DLD1 (cell line): ENCODE measurements at regions not wholly inside any gene's neighbourhood (a gene's known extent, or its start where the extent isn't known, plus 50 kb on each side); places are given as distances from the start of the nearest gene placed in this dataset.
"Not testable (repeated sequence)": the region's sequence is repeated elsewhere in the genome, so short reads cannot be mapped to it uniquely, and the experiment has no call there.

Experiments used
- in situ Hi-C: cut with HindIII; loops from 2 replicates; pipeline ENCODE4 v1.10.0; 2017; ENCODE audit warnings: low sequenced_read_pairs

DNA sequence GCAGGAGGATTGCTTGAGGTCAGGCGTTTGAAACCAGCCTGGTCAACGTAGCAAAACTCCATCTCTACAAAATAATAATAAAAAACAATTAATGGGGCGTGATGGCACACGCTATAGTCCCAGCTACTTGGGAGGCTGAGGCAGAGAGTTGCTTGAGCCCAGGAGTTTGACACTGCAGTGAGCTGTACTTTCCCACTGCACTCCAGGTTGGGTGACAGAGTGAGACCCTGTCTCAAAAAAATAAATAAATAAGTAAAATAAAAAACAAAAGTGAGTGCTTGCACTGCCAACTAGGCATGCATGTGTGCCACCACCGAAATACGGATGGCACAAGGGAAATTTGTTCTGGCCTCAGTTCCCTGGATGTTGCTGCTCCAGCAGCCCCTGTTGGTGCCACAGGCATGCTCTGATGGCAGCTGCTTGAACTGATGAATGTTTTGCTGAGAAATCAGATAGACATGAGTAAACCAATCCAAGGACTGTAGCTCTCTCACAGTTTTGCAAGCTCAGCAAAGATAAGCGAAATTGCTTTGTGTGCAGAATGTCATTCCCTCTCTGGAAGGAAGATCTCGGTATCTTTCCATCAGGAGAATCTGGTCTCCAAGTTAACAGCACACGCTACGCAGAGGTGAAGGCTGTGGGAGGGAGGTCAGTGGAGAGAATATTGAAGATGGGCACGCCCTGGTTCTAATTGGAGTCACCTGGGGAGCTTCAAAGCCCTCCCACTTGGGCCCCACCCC is 188.0 kb upstream of the SLC24A3 start:
- in situ Hi-C loops, result no loop called here

DNA sequence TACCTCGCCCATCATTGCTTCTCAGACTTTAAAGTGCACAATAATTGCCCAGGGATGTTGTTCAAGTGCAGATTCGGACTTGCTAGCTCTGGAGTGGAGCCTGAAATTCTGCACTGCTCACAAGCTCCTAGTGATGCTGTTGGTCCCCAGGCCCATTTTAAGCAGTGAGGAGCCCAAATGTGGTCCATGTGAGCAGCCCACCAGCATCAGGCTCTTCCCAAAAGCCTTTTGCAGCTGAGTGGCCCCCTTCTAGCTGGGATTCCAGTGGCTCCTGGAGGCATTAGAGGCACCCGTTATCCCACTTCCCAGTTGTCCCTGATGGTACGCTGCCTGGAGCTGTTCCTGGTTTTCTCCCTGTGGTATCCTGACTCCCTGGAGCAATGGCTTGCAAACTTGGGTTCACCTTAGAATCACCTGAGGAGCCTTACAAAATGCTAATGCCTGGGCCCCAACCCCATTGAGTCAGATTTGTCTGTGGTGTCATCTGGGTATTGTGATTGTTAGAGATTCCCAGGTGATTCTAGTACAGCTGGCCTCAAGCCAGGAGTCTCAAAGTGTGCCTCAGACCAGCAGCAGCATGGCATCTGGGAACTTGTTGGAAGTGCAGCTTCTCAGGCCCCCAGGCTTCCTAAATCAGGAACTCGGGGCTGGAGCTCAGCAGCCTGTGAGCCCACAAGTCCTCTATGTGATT is 186.9 kb upstream of the SLC24A3 start:
- in situ Hi-C loops, result no loop called here

DNA sequence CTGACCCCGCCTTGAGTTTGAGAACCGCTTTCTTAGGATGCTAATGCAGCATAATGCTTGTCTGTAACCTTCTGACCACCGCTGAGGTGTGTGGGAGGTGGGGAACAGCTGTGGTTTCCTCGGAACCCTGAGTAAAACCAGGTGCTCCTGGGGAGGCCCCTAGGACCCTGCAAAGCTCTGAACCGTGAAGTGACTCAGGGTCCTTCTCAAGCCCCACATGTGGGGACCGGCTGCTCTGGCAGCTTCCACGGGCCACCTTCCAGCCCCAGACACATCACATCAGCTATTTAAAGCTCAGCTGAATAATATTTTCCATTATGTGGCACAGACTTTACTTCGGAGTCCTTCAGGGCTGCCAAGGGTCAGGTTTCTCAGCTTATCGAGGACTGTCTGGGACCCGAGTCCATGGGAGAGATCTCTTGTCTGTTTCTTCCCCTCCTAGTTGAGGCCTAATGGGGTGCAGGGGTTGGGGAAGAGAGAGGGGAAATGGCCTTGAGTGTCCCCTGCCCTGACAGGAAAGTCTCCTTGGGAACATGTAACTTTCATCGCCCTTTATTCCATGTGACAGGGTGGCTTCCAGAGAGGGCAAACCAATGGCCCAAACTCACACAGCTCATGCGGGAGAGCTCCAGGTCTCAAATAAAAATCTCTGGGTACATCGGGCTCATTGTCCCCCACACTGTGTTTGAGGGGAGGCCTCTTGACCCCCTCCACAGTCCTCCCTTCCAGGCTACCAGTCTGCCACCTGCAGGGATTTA is 186.1 kb upstream of the SLC24A3 start:
- in situ Hi-C loops, result no loop called here

DNA sequence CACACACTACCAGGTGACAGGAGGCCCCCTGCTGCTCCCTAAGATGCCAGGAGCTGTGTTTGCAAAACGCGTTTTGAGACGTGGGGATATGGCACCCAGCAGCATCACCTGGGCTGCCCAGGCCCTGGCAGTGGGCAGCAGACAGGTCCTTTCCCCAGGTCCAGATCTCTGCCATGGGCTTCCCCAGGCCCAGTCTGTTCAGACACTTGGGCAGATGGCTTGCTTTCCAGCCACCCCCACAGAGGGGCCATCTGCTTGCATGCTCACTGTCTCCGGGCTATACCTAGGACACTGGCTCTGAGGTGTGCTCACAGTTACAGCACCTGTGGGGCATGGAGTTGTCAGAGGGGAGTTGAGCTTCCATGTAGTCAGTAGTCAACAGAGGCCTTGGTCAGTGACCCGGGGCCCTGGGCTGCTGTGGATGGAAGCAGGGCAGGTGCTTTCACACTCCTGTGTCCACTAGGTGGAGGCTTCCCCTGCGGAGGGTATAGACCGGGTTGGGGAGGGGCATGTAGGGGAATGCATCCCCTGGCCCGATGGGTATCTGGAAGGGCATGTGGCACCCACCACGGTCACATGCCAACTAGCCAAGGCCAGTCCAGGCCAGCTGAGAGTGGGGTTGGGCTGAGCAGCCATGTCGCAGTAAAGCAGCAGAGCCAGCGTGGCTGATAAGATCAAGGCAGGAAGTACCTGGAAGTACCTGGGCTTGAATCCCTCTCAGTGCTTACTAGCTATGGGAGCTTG is 185.4 kb upstream of the SLC24A3 start:
- in situ Hi-C loops, result no loop called here

DNA sequence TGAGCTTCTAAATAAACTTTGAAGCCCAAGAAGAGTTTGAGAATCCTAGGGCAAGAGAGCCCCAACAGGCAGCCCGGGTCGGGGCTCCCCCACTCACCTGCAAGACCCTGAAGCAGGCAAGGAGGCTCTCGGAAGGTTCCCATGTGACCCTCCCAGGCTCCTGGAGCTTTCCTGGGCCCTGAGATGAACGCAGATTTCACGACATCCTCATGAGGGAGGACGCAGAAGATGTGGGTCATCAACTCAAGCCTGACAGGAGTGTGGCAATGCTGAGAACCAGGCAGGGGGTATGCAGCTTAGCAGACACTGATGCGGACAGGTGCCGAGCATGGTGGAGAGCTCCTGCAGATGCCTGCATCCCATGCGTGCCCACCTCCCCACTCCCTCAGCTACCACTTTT is 184.5 kb upstream of the SLC24A3 start:
- in situ Hi-C loops, result no loop called here

DNA sequence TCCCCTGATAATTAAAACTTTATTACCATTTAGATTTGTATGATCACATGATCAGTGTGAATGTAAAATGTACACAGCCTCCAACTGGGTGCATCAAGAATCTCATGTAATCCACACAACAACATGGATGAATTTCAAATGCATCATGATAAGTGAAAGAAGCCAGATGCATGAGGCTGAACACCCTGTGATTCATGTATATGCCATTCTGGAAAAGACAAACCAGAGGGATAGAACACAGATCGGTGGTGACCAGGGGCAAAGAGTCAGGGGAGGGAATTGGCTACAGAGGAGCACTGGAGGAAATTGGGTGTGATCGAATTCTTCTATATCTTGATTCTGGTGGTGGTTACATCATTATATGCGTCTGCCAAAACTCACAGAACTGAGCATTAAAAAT is 170.7 kb upstream of the SLC24A3 start:
- in situ Hi-C loops, result no loop called here

DNA sequence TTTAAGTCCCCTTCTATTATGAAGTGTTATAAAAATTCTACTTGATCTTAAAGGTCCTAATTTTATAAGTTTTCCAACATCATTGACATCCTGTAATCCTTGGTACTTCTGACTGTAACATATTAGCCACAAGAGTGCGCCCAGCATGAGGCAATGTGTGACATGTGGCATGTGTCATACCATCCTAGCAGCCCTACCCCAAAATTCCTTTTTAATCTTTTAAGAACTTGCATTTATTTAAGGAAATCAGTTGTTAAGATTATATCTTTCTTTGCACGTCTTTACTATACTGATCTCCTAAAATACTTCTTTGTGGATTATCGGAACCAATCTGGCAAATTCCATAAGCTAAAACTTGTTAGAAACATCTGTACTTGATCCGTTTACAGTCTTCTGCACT is 167.1 kb upstream of the SLC24A3 start:
- in situ Hi-C loops, result no loop called here

DNA sequence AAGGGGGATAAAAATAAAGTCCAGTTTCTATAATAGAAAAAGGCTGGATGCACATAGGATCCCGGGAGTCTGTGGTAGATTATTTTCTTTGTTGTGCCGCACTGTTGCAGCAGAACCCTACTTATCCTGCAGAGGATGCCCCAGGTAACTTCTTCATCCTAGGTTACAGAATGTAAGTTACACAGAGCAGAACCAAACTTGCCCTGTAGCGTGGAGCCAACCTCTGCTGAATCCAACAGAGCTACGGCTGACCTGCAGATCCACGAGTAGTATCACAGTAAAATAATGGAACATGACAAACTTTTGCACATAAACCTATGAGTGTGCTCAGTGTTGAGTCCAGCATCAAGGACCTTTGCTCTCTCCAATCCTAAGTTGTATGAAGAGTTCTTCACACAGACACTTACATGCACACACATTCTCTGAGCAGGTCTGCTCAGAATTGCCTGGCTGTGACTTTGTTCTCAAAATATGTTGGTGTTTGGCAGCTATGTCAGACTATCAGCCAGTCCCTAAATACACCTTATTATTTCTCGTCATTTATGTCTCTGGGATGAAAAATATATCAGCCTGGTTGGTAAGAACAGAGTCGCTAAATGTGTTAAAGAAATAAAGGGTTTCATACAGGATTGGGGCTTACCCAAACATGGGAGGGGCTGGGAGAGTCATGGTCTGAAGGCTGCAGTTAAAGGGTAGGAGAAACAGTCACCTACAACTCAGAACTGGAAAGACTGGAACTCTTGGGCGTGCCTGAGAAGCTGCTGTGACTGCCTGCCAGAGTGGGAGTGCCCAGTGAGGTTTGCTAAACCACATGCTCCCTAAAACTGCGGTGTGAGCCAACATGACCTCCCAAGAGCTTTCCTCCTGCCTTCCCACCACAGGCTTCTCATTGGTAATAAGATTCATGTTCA is 165.1 kb upstream of the SLC24A3 start:
- in situ Hi-C loops, result no loop called here

DNA sequence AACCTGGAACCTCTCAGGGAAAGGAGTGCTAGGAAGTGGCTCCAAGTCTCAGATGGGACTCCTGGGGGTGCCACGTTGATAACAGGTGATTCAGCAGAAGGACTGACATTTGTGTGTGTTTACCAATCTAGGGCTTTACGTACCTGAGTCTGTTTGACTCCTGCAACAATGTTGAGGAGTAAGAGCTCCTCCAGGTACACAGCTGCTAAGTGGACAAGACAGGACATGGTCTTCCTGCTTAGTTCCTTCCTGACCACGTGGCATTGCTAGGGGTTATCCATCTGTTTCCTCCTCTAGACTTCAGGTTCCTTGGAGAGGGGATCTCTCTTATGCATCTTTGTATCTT is 164.5 kb upstream of the SLC24A3 start:
- in situ Hi-C loops, result no loop called here

DNA sequence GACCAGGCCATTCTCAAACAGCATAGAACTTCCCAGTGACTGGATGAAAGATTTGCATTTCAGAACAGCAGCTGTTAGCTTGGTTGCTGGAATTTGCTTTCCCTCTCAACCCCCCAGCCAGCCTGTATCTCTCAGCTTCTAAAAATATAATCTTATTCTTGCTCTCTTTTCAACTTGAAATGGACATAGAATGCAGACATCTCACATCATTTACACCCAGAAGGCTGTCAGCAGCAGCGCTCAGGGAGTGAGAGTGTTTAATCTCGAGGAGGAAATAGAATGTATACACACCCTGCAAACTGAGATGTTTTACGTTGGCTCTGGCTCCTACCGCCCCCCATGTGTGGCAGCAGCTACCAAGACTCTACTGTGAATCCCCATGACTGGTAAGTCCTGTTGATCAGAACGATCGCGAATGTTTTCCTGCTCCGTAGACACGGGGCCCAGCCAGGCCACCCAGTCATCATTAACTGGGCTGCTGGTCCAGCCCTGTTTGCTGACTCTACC is 163.4 kb upstream of the SLC24A3 start:
- in situ Hi-C loops, result no loop called here

DNA sequence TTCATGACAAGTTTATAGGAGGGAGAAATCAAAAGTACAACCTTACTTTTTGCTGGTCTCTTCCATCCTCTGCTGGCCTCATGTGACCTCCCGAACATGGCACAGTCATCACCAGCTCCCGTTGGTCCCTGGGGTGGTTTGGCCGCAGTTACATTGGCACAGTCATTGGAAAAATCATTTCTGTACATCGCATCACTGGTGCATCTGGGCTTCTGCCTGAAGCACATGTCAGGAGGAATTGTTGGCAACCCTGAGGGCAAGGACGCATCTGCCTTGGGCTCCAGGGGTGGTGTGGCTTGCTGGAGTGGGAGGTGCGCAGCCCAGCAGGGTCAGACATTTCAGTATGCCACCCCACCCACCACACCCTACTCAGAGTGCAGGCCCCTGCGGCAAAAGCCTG is 162.9 kb upstream of the SLC24A3 start:
- in situ Hi-C loops, result no loop called here

DNA sequence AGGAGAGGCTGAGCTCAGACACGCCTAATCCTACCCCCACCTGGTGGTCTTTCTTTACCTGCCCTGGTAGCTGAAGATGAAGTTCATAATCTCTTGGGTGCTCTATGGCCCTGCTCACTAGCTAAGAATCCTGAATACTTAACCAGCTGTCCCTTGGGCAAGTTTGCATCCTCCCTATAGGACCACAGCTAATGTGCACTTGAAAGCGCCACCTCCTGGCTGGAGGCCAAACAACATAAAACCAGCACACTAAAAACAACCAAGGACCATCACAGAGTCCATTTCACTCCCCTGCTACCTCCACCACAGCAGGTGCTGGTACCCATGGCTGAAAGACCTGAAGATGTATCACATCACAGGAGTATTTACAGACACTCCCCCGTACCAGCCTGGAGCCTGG is 155.5 kb upstream of the SLC24A3 start:
- in situ Hi-C loops, result no loop called here

DNA sequence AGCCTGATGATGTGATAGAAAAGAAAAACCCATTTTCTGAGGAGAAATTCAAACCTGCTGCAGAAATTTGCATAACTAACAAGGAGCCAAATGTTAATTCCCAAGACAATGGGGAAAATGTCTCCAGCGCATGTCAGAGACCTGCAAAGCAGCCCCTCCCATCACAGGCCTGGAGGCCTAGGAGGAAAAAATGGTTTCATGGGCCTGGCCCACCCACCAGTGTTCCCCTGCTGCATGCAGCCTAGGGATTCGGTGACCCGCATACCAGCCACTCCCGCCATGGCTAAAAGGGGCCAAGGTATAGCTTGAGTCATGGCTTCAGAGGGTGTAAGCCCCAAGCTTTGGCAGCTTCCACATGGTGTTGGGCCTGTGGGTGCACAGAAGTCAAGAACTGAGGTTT is 147.7 kb upstream of the SLC24A3 start:
- in situ Hi-C loops, result not testable (repeated sequence)

DNA sequence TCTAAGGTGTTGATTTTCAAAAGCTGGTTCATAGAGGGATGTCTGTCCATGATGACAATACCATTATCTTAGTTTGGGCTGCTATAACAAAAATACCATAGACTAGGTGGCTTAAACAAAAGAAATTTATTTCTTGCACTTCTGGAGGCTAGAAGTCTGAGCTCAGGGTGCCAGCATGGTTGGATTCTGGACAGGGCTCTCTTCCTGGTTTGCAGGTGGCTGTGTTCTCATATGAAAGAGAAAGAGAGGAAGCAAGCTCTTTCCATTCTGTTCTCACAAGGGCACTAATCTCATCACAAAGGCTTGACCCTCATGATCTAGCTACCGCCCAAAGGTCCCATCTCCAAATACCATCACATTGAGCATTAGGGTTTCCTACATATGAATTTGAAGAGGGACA is 144.5 kb upstream of the SLC24A3 start:
- in situ Hi-C loops, result no loop called here

DNA sequence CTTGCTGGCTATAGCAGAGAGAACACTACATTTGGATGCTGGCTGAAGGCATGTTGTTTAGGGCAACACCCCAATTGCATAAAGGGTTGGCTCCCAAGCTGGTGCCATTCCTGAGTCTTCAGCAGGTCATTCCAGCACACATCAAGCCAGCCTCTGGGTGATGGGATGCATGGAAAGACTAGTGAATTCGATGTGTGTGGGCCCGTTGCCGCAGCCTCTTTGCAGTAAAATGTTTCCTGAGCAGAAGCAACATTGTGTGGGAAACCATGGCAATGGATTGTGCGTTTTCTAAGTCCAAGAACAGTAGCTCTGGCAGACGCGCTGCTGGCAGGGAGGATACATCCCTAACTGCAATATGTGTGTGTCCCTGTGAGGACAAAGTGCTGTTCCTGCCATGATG is 142.4 kb upstream of the SLC24A3 start:
- in situ Hi-C loops, result no loop called here

DNA sequence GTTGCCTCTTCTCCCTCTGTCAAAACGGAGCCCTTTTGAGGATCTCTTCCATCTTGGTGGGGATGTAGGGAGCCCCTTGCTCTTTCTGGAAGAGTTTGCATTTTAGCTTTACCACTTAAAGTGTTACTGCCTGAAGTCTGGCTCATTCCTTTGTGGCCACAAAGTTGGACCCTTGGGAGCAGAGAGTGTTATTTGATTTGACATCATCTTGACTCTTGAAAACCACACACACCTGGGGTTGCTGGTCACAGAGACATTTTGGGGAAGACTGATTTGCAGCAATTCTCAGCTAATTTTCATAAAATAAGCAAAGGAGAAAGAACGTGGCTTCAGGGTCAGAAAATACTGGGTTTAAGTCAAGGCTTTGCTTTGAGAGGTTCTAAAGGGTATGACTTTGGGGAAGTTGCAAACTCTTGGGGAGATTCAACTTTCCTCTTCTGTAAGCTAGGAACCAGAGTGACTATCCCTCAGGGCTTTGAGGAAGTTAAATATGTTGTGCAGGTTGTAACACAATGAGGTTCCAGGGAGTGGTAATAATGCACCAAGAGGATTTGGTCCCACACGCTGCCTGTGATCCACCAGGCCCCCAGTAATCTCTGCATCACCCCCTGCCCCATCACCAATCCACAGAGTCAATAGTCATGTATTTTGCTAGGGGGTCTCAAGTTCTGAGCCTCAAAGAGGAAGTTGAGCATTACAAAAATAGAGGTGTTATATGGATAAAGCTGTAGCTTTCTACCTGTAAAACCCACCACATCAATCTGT is 141.6 kb upstream of the SLC24A3 start:
- in situ Hi-C loops, result no loop called here

DNA sequence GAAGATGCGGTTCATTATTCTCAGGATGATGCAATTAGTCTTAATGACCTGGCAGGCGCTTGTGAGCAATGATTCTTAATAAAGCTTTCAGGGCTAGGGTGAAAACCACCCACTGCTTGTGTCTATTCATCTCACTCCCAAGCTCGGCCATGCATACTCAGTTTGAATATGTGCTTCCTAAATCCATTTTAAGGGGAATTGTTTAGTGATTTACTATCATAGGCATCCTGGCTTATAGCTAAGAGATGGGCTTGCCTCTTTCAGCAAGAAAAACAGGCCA is 141.1 kb upstream of the SLC24A3 start:
- in situ Hi-C loops, result no loop called here

DNA sequence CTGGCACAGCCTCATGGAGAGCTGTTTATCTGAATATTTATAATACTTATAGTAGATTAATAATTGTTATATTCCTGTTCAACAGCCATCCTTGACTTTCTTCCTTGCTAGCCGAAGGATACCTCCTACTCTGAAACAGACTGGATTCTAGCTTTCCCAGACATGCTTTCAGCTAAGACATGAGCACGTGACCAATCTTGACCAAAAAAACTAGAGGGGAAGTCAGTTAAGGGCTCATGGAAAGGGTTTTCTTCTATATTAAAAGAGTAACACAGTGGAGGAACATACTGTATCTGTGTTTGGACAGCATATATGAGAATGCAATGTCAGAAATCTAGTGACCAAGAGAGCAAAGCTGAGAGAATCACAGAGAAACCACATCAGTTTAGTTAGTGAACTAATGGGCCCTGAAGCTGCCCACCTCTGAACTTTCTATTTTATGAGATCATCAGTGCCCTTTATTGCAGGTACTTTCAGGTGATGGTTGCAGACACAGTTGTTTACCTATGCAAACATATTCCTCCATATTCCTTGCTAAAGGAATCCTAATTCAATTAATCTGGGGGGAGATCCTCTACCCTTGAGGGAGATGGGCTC is 140.4 kb upstream of the SLC24A3 start:
- in situ Hi-C loops, result no loop called here

DNA sequence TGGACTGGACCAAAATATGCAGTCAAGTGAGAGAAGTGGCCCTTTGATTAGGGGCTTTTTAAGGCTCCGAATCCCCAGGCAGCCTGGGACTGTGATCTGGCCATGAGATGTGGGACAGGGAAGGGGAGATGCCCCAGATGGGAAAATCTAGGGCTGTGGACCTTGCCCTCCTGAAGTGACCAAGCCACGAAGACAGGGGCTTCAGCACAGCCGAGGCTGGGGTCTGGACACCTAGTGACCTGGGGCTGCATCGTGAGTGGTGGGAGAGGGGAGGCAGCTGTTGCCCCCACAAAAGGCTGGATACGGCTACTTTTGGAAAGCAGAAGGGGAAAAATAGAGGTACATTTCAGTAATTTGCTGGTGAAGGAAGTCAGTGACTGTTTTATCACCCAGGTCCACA is 139.5 kb upstream of the SLC24A3 start:
- in situ Hi-C loops, result no loop called here
